GM21529 (cell line): ENCODE measurements at regions not wholly inside any gene's neighbourhood (a gene's known extent, or its start where the extent isn't known, plus 50 kb on each side); places are given as distances from the start of the nearest gene placed in this dataset.

Source experiments
- ATAC-seq: cut with Tn5 transposase; IDR thresholded peaks from one replicate; pipeline ENCODE4 v1.9.1; 2021; ENCODE audit not compliant: unreplicated experiment

DNA sequence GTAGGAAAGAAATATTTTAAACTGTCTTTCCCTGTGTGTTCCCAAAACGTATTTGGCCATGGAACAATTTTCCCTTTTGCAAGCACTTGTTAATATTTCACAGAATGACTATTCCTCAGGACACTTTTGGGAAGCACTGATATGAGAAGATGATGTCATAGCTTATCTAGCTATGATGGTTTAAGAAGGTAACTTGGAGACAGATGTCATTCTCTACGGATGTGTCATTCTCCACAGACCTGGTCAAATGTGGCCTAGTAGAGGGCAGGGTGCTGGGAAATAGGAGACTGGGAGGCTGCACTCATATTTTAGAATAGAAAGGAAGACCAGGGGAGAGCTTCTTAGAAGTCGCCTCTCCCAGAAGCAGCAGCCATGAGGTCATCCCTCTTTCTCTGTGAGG, 220.7 kb upstream of the GLI3 start:
- ATAC-seq, result no peak

DNA sequence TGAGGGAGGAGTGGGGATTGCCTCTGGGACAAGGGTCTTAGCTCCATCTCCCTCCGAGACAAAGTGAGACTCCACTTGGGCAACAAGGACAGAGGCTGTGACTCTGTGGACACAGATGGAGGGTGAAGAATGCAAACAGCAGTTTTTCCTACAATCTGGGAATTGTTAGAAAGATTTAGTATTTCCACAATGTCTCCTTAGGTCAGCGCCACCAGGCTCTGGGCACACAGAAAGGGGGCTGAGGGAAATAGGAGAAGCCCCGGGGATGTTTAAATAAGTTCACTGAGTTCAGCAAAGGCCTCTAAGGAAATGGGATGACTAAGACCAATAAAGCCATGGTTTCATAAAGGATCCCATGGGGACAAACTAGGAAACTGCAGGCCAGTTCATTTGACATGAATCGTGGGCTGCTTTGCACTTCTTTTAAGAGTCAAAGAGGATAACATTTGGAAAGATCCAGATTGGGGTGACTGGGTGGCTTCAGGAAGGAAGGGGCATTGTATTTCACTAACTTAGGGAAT, 219.8 kb upstream of the GLI3 start:
- ATAC-seq, result no peak

DNA sequence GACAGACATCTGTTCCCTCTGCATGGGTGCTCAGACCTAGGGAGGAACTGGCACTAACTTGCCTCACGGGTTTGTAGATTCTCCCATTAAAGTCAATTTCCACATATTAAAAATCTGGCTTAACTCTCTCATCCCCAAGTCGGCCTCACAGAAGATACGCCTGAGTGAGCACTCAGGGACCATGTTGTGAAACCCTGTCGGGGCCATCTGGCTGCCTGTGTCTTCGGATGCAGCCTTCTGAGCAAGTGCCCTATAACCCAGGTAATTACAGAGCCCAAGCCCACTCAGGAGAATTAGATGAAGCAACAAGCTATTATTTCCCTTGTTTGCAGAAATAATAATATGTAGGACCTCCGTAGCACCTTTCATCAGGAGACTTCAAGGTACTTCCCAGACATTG, 219.3 kb upstream of the GLI3 start:
- ATAC-seq, result no peak

- no peak for ATAC-seq
These were observed 216.9 kb upstream of the GLI3 start for GRCh38 chr7:42453931-42454361.

DNA sequence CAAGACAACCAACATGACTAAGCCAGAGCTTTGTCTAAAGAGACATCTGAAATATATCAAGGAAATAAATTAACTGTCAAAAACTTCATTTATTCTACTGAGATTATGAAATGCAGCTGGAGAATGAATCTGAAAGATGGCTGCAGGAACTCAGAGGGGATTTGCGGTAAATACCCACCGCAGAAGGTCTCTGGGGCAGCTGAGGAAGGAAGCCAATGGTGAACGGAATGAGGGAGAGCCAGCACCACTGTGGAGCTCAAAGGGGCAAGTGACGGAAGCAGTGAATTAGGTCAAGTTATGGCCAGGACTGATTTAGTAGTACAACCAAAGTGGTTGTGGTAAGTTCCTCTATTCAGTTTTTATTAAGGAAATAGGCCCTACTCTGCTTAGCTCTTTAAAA, 215.3 kb upstream of the GLI3 start:
- no peak for ATAC-seq

- no peak for ATAC-seq
These were observed 212.4 kb upstream of the GLI3 start for GRCh38 chr7:42449431-42449830.

GRCh38 chr7:42448901-42449300, 211.9 kb upstream of the GLI3 start:
- ATAC-seq, result no peak

GRCh38 chr7:42445691-42446090, 208.7 kb upstream of the GLI3 start:
- no peak for ATAC-seq

DNA sequence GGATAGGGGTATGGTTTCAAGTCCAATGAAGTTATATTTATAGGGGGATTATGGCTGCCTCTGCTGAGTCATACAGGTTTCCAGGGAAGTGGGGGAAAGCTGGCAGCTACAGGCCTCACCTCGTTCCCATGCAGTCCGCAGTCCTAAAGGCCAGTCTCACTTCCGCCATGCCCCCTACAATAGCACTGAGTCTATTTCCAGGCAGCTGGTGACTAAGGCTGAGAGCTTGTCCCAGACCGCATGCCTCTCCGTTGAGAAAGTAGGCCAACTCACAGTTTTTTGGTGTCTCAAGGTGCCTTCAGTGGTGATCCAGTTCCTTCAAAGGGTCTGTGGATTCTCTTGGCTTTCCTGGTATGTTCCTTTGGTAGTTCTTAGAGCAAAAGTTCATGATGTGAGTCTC, 203.9 kb upstream of the GLI3 start:
- no peak for ATAC-seq

DNA sequence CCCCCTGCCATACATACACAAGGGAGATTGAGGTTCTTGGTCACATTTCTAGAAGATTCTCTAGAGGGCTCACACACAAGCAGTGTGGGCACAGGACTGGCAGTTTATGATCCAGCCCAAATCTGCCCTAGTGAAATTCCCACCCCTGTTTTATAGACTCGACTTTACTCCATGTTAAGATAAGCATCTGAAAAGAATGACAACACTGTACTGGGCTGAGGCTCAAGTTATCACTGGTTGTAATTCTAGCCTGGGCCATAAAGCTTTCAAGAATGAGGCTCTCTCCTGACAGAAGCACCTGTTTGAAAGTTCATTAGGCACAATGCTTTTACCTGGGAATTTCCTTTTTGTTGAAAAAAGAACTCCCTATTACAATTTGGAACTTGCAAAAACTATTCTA, 195.6 kb upstream of the GLI3 start:
- no peak for ATAC-seq

GRCh38 chr7:42431873-42432272, 194.9 kb upstream of the GLI3 start:
- ATAC-seq, result no peak

- no peak for ATAC-seq
These were observed 192.3 kb upstream of the GLI3 start for GRCh38 chr7:42429339-42429738.

- no peak for ATAC-seq
These were observed 189.2 kb upstream of the GLI3 start for GRCh38 chr7:42426163-42426562.

- no peak for ATAC-seq
These were observed 178.0 kb upstream of the GLI3 start for GRCh38 chr7:42414941-42415505.

DNA sequence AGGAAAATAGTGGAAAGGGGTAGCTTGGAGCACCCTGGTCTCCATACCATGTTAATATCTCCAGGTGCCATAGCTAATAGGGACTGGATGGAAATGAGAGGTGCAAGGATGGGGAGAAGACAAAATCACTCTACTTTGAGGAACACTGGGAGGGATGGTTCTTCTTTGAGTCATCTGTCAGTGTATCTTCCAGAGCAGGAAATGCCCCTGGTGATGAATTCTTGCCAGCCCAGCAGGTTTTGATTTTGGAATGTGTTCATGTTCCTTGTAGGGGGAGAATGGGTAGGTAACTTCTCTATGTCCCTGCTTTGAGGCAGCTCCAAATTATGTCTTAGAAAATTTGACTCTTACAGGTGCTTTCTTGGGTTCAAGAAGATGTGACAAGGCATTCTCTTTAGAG, 177.0 kb upstream of the GLI3 start:
- no peak for ATAC-seq

GRCh38 chr7:42409296-42409695, 172.3 kb upstream of the GLI3 start:
- no peak for ATAC-seq

DNA sequence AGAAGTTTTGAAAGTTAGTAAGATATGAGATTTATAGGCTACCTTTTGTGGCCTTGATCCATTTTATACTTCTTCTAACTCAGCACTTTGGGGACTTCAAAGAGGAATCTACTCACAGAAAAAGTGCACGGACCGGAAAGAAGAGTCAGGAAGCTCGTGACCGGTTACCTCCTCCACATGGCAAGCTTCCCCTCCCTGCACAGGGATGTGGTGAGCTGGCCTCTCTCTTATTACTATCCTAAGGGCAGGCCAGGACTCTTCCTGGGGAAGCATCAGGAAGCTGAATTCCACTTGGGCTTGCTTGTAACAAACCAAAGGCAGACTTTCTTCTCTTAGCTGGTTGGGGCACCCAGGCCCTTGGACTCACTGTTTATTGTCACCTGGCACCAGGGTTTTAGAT, 170.8 kb upstream of the GLI3 start:
- ATAC-seq, result no peak

GRCh38 chr7:42407021-42407710, 170.2 kb upstream of the GLI3 start:
- ATAC-seq, result no peak

DNA sequence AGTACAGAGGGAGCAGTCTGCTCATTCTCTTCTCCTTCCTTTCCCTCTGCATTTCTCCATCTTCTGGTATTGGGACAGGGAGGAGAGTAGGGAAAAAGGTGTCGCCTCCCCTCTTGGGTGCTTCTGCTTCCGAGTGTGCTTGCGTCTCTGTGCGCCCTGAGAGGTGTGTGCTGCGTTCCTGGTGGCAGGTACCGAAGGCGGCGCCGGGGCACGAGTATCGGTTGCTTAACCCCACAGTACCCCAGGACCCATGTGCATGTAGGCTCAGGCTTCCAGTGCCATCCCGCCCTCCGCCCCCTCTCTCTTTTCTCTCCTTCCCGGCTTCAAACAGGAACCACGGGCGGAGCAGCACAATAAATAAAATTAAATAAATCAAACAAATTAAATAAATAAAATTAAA, 169.3 kb upstream of the GLI3 start:
- ATAC-seq, result no peak

- no peak for ATAC-seq
These were observed 168.8 kb upstream of the GLI3 start for GRCh38 chr7:42405782-42406181.

GRCh38 chr7:42403831-42404230, 166.8 kb upstream of the GLI3 start:
- ATAC-seq, result no peak

DNA sequence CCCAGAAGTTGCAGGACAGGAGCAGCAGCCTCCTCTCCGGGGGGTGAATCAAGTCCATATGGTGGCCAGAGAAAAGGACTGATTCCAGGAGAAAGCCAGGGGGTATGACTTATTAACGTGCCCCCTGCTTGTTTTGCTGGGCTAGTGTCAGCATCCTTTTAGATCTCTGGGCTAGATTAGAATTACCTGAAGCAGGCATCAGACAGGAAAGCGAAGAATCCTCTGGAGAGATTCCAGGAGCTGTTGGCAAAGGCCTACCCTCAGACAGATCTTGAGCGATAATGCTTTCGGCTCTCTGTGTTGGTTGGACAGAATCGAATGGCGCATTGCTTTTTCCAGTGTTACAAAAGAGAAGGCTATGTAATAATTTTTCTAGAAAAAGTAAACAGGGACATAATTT, 164.0 kb upstream of the GLI3 start:
- ATAC-seq, result no peak

DNA sequence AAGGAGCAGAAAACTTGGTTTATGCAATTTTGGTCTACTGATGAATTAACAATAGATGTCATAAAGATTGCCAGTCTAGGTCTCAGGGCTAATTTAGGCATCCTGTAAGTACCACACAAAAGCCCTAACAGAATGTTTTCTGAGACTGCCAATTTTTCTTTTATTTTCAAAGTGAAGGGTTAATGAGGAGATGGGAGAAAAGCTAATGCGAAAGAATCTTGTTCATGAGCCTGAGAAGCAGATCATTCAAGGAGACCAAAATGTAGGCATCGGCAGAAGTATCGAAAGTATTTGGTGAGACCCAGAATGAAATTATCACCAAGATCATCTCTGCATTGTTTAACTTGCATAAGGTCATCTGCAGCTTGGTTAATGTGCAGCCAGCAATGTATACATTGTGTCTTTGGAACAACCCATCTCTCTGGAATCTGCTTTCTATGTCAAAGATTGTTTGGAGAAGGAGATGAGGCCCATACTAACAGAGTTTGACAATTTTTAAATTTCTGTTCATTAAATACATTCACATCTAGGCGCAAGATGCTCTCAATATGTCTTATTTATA, 163.3 kb upstream of the GLI3 start:
- no peak for ATAC-seq
